Astrocyte of the spinal cord (primary cell): ENCODE measurements at regions not wholly inside any gene's neighbourhood (a gene's known extent, or its start where the extent isn't known, plus 50 kb on each side); places are given as distances from the start of the nearest gene placed in this dataset.

Experiments
- DNase-seq: peaks from one replicate; pipeline ENCODE4 v3.0.0; 2011; ENCODE audit warnings: low read depth, low spot score
- H3K4me3 ChIP-seq: 2 replicates; pipeline ENCODE4 v1.5.1; 2011; ENCODE audit warnings: low read depth, mild to moderate bottlenecking, low read length, moderate library complexity
- in situ Hi-C: cut with HindIII; loops from 2 replicates; pipeline ENCODE4 v1.10.0; 2017; ENCODE audit warnings: low sequenced_read_pairs
- TF ChIP-seq, protein P1 (sequence below): IDR thresholded peaks from 2 replicates; pipeline ENCODE4 v1.5.1; 2012; ENCODE audit warnings: low read depth, mild to moderate bottlenecking, low read length, inconsistent platforms

DNA sequence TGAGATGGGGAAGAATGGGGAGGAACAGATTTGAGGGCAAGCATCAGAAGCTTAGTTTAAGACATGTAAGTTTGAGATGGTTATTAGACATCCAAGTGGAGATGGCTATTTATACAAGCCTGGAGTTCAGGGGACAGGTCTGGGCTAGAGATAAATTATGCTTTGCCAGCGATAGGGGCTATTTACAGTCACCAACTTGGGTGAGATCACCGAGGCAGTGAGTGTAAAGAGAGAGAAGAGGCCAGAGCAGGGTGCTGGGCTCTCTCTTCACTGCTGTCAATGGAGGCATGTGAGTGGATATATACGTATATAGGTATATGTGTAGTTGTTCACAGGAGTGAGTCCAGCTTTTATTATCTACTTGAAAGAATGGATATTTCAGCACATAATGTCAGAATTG lies 81.0 kb downstream of the QPCT start:
- TF ChIP-seq, protein P1, sequence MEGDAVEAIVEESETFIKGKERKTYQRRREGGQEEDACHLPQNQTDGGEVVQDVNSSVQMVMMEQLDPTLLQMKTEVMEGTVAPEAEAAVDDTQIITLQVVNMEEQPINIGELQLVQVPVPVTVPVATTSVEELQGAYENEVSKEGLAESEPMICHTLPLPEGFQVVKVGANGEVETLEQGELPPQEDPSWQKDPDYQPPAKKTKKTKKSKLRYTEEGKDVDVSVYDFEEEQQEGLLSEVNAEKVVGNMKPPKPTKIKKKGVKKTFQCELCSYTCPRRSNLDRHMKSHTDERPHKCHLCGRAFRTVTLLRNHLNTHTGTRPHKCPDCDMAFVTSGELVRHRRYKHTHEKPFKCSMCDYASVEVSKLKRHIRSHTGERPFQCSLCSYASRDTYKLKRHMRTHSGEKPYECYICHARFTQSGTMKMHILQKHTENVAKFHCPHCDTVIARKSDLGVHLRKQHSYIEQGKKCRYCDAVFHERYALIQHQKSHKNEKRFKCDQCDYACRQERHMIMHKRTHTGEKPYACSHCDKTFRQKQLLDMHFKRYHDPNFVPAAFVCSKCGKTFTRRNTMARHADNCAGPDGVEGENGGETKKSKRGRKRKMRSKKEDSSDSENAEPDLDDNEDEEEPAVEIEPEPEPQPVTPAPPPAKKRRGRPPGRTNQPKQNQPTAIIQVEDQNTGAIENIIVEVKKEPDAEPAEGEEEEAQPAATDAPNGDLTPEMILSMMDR, result no peak
- no peak for DNase-seq
- no peak overlapping the region for H3K4me3 ChIP-seq
- in situ Hi-C loops, result no loop called here

DNA sequence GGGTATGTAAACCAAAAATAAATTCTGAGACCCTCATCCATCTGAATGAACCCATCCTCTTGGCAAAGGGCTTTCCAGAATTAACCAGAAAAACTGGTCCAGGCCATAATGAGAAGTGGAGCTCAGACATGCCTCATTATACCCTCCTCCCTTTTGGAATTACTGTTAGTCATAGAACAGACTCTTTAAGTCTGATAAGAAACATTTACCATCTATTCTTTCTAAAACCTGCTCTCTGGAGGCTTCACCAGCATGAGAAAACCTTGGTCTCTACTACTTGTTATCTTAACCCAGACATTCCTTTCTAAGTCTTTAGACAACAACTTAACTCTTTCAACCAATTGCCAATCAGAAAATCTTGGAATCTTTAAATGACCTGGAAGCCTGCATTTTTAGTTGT lies 82.8 kb downstream of the QPCT start:
- TF ChIP-seq, protein P1, result no peak
- no peak overlapping the region for H3K4me3 ChIP-seq
- no peak for DNase-seq
- in situ Hi-C loops, result no loop called here

DNA sequence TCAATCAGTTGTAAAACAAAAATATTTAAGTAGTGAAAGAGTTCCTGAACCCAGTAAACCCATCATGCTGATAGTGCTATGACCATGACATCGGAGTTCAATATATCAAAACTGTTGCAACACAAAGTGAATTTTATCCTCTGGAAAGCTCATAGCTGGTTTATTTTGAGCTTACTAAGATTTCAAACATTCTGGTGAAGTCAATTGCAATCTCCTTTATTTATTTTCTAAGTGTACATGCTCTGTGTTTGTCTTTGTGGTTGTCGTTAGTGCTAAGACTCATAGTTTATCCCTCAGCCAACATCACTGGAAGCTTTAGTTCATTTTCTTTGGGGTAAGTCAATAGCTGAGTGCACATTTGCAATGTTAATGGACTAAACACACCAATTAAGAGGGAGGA lies 91.9 kb downstream of the QPCT start:
- in situ Hi-C loops, result no loop called here
- TF ChIP-seq, protein P1, result no peak
- DNase-seq, result peak; percentile 57
- H3K4me3 ChIP-seq, result no peak overlapping the region

DNA sequence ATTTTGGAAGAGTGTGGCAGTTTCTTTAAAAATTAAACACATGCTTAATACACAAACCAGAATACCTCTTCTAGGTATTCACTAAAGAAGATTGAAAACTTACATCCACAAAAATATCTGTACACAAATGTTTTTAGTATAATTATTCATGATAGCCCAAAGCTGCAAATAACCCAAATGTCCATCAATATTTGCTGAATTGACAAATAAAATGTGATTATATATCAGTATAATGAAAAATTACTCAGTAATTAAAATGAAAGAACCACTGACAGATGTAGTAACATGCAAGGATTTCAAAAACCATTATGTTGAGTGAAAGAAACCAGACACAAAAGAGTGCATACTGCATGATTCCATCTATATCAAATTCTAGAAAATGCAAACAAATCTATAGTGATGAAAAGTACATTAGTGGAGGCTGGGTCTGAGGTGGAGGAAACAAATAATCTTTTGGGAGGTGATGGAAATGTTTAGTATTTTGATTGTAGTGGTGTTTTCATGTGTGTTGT lies 94.8 kb downstream of the QPCT start:
- DNase-seq, result no peak
- in situ Hi-C loops, result no loop called here
- H3K4me3 ChIP-seq, result no peak overlapping the region
- TF ChIP-seq, protein P1, result no peak

DNA sequence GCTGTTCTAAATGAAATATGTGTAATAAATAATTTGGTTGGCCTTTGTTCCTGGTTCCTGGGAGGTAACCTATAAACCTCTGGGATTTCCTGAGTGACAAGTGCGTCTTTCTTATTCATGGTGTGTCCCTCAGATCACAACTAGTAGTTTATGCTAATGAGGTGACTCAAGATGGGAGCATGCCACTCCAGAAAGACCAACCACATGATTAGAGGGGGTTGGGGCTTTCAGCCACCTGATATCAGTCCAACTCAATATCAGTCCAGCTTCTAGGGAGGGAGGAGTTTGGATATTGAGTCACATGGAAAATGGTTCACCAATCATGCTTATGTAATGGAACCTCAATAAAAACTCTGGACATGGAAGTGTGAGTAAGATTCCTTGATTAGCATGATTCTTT lies 96.6 kb downstream of the QPCT start:
- no peak overlapping the region for H3K4me3 ChIP-seq
- no peak for DNase-seq
- in situ Hi-C loops, result no loop called here
- TF ChIP-seq, protein P1, result no peak

DNA sequence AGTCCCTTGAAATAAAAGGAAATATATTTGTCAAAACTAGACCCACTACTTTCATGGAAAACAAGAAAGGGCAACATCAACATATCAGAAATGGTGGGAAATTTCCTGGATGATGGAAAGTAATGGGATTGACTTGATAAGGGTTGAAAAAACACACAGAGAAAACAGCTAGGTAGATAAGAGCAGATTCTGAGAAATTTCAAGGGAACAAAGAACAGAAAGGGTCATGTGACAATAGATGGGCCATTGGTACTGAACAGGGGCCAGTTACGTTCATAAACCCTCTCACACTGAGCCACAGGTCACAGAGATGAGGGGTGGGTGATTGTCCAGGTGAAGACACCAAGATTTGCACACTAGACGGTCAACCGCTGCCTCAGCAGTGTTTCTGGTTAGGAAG lies 98.7 kb downstream of the QPCT start:
- no peak overlapping the region for H3K4me3 ChIP-seq
- TF ChIP-seq, protein P1, result no peak

DNA sequence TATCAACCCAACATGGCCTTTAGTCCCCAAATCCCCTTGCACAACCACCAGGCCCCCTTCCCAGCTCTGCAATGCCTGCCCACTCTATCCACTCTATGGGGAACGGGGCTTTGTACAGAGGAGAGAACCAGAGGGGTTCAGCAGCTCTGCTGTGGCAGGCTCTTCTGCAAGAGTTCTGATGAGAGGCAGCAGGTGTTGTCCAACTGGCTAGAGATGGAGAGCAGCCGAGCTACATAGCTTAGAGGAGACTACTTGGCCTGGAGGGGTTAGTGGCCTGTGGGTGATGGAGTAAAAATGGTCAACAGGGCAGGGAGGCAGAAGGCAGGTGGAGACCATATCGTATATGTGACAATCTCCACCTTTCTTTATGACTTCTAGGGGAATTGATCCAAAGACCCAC lies 103.0 kb downstream of the QPCT start:
- in situ Hi-C loops, result no loop called here
- no peak for DNase-seq
- TF ChIP-seq, protein P1, result no peak
- no peak overlapping the region for H3K4me3 ChIP-seq

More for the DNA sequence above, 98.7 kb downstream of the QPCT start:
- in situ Hi-C loops, result no loop called here
- DNase-seq, result no peak
